B cell (primary cell): ENCODE measurements at regions not wholly inside any gene's neighbourhood (a gene's known extent, or its start where the extent isn't known, plus 50 kb on each side); places are given as distances from the start of the nearest gene placed in this dataset.

Experiments used
- ATAC-seq: fragments of 200-7000 bp; cut with Tn5 transposase; one replicate; pipeline ENCODE4 v1.10.0; 2021; ENCODE audit warnings: low read depth, mild to moderate bottlenecking, moderate number of reproducible peaks, moderate library complexity
- CTCF ChIA-PET: fragments of 350-600 bp; sonication (Branson Sonifier 250); formaldehyde crosslinking; loops from one replicate; lab custom pipeline; 2021; ENCODE audit warnings: antibody characterized with exemption, inconsistent platforms; lab: Charles Lee
- POLR2A ChIA-PET: fragments of 350-600 bp; sonication (Branson Sonifier 250); formaldehyde crosslinking; loops from one replicate; lab custom pipeline; 2021; ENCODE audit warnings: antibody characterized with exemption; lab: Charles Lee
- DNase-seq: peaks from one replicate; pipeline ENCODE4 v3.0.0; 2013
- H2AFZ ChIP-seq: 2 replicates; pipeline ENCODE4 v1.6.1; 2012; ENCODE audit warnings: mild to moderate bottlenecking, low read depth, low read length; ENCODE audit not compliant: insufficient read depth, poor library complexity, severe bottlenecking
- H3K27ac ChIP-seq, 2 donors: 1 replicate in 1 of 2; 2 replicates in 1 of 2; pipeline ENCODE4 v1.5.1; 2012 to 2013; ENCODE audit warnings: low read length in 2 of 2, mild to moderate bottlenecking in 2 of 2, moderate library complexity in 1 of 2
- H3K27me3 ChIP-seq, 4 experiments: fragments of 200-600 bp in 1 of 4; sonication (generic) in 1 of 4; replicated peaks in 1 of 4; 1 replicate in 2 of 4; 2 replicates in 2 of 4; pipeline versions ENCODE4 v1.6.1 to v1.7.0; 2013 to 2016; ENCODE audit warnings: low read length in 3 of 4, mild to moderate bottlenecking in 2 of 4, mixed read lengths in 1 of 4, moderate library complexity in 1 of 4; ENCODE audit not compliant: insufficient read depth in 4 of 4, control insufficient read depth in 3 of 4; ENCODE audit errors: control extremely low read depth in 1 of 4
- H3K36me3 ChIP-seq, 2 experiments: replicated peaks in 1 of 2; 1 replicate in 1 of 2; 2 replicates in 1 of 2; pipeline versions ENCODE4 v1.6.1 to v1.7.1; 2013; ENCODE audit warnings: low read length in 1 of 2; ENCODE audit not compliant: insufficient read depth in 2 of 2, control insufficient read depth in 1 of 2; ENCODE audit errors: control extremely low read depth in 1 of 2, extremely low read depth in 1 of 2
- H3K4me1 ChIP-seq, 2 donors: fragments of 200-600 bp in 1 of 2; sonication (generic) in 1 of 2; 1 replicate in 1 of 2; 2 replicates in 1 of 2; pipeline versions ENCODE4 v1.5.1 to v1.6.1; 2013 to 2017; ENCODE audit warnings: low read length in 2 of 2; ENCODE audit not compliant: control insufficient read depth in 2 of 2, insufficient read depth in 2 of 2
- H3K4me2 ChIP-seq: replicated peaks from 2 replicates; pipeline ENCODE3; 2012; ENCODE audit warnings: mild to moderate bottlenecking, low read depth, low read length; ENCODE audit not compliant: poor library complexity, severe bottlenecking
- H3K4me3 ChIP-seq, 5 experiments: fragments of 200-600 bp in 1 of 5; sonication (generic) in 1 of 5; 1 replicate in 3 of 5; 2 replicates in 2 of 5; pipeline versions ENCODE4 v1.5.1 to v1.7.0; 2011 to 2016; ENCODE audit warnings: low read length in 4 of 5, mild to moderate bottlenecking in 4 of 5, low read depth in 2 of 5, control low read depth in 1 of 5, moderate library complexity in 1 of 5; ENCODE audit not compliant: insufficient read depth in 1 of 5; ENCODE audit errors: control extremely low read depth in 1 of 5, extremely low read depth in 1 of 5
- H3K79me2 ChIP-seq: fragments of 200-600 bp; sonication (generic); one replicate; pipeline ENCODE4 v1.6.0; 2016; ENCODE audit warnings: low read length; ENCODE audit not compliant: control insufficient read depth, insufficient read depth
- H3K9ac ChIP-seq: fragments of 200-600 bp; sonication (generic); 2 replicates; pipeline ENCODE4 v1.6.1; 2017; ENCODE audit warnings: mild to moderate bottlenecking, low read length, moderate library complexity
- H3K9me3 ChIP-seq, 3 donors: one replicate each; pipeline versions ENCODE4 v1.6.1 to v1.7.1; 2013; ENCODE audit warnings: low read length in 2 of 3; ENCODE audit not compliant: control insufficient read depth in 2 of 3, insufficient read depth in 1 of 3; ENCODE audit errors: control extremely low read depth in 1 of 3
- H4K20me1 ChIP-seq: 2 replicates; pipeline ENCODE4 v1.6.0; 2012; ENCODE audit warnings: mild to moderate bottlenecking, low read length; ENCODE audit not compliant: insufficient read depth, control insufficient read depth, poor library complexity, severe bottlenecking
- H3K27ac Mint-ChIP-seq: one replicate; pipeline ENCODE4 v1.8.0; 2021; ENCODE audit warnings: mixed read lengths
- H3K27me3 Mint-ChIP-seq: one replicate; pipeline ENCODE4 v1.8.0; 2021; ENCODE audit warnings: mixed read lengths
- H3K4me1 Mint-ChIP-seq: one replicate; pipeline ENCODE4 v1.8.0; 2021; ENCODE audit warnings: mixed read lengths
- H3K4me3 Mint-ChIP-seq: one replicate; pipeline ENCODE4 v1.8.0; 2021; ENCODE audit warnings: mixed read lengths
- H3K9me3 Mint-ChIP-seq: one replicate; pipeline ENCODE4 v1.8.0; 2022; ENCODE audit warnings: mixed read lengths; ENCODE audit not compliant: insufficient read depth
- EZH2 ChIP-seq: IDR thresholded peaks from 2 replicates; pipeline ENCODE4 v1.6.1; 2012; ENCODE audit warnings: borderline replicate concordance, low read depth, mild to moderate bottlenecking, moderate library complexity, low read length; ENCODE audit not compliant: insufficient read depth, poor library complexity, severe bottlenecking
- WGBS: methylation state at CpG from one replicate; pipeline ENCODE4 v1.1.5; 2013; ENCODE audit warnings: missing lambda C conversion rate; ENCODE audit not compliant: insufficient coverage; 5-methylcytosine and 5-hydroxymethylcytosine counted together
- intact Hi-C: fragments of 100-400 bp; cut with micrococcal nuclease; formaldehyde crosslinking; loops from one replicate; pipeline ENCODE4 v1.10.0; 2022
- TF ChIP-seq, protein P1 (sequence below): fragments of 200-600 bp; IDR thresholded peaks from one replicate; pipeline ENCODE4 v1.8.0; 2022; ENCODE audit warnings: antibody characterized with exemption, mild to moderate bottlenecking

DNA sequence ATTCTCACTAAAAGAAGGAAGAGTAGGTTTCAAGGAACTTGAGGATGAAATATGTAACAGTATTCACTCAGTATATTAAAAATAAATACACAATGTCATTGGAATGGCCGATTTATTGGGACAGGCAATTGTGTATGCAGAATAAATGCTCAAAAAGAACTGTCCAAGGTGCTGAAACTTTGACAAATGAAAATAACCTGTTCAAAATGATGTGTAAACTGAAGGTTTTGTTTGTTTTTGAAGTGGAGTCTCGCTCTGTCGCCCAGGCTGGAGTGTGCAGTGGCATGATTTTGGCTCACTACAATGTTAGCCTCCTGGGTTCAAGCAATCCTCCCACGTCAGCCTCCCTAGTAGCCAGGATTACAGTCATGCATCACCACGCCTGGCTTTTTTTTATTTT is 318.7 kb upstream of the RBFOX1 start:
- Histone ChIP-seq H3K9me3 (peaks cover 0 to 3% (median 0%) of the 10 kb centered on the region in 3 donors), H3K9ac (no peak overlapping the region), H3K4me3 (no peak overlapping the region), H3K27ac (no peak overlapping the region), H2AFZ (no peak overlapping the region), H3K4me2 (no peak overlapping the region), H4K20me1 (no peaks in the 10 kb centered on the region), H3K36me3 (no peaks in the 10 kb centered on the region), H3K27me3 (no peaks in the 10 kb centered on the region), H3K4me1 (no peaks in the 10 kb centered on the region), H3K79me2 (no peaks in the 10 kb centered on the region)
- H3K4me3 Mint-ChIP-seq = no peak overlapping the region
- ChIA-PET POLR2A (no interaction called here), CTCF (no interaction called here)
- no peak overlapping the region for H3K27ac Mint-ChIP-seq
- H3K27me3 Mint-ChIP-seq = no peaks in the 10 kb centered on the region
- TF ChIP-seq, protein P1, sequence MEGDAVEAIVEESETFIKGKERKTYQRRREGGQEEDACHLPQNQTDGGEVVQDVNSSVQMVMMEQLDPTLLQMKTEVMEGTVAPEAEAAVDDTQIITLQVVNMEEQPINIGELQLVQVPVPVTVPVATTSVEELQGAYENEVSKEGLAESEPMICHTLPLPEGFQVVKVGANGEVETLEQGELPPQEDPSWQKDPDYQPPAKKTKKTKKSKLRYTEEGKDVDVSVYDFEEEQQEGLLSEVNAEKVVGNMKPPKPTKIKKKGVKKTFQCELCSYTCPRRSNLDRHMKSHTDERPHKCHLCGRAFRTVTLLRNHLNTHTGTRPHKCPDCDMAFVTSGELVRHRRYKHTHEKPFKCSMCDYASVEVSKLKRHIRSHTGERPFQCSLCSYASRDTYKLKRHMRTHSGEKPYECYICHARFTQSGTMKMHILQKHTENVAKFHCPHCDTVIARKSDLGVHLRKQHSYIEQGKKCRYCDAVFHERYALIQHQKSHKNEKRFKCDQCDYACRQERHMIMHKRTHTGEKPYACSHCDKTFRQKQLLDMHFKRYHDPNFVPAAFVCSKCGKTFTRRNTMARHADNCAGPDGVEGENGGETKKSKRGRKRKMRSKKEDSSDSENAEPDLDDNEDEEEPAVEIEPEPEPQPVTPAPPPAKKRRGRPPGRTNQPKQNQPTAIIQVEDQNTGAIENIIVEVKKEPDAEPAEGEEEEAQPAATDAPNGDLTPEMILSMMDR = no peak
- TF ChIP-seq EZH2 = no peak
- intact Hi-C loops = no loop called here
- no peaks in the 10 kb centered on the region for H3K4me1 Mint-ChIP-seq
- DNase-seq (no peak), ATAC-seq (no peak)
- peaks cover 12% of the 10 kb centered on the region for H3K9me3 Mint-ChIP-seq
- whole genome bisulfite sequencing = 60% methylated on average over 1 of the region's 5 CpGs

DNA sequence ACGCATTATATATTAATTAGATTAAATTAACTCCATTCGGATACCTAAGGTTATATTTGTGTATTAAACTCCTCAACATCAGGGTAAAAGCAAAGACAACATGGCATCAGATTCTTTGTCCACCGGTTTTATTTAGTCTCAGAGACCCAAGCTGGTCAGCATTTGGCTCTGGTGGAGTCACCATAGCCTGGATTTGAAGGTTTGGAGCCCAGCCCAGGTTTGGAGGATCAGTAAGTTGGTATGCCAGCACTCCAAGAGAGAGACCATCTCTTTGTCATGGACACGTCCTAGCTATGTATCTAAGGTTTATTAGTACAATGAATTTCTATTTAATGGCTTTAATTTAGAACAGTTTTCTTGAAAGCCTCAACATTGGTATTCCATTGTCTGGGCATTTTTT is 328.4 kb upstream of the RBFOX1 start:
- intact Hi-C loops = no loop called here
- TF ChIP-seq, protein P1 = no peak
- no peak for TF ChIP-seq EZH2
- POLR2A ChIA-PET = no interaction called here

More for the DNA sequence above, 328.4 kb upstream of the RBFOX1 start:
- 100% methylated on average over 1 of the region's 4 CpGs for WGBS
- ATAC-seq (no peak), DNase-seq (no peak)
- H3K4me2 ChIP-seq = no peak overlapping the region
- no peak overlapping the region for H3K9ac ChIP-seq
- H3K79me2 ChIP-seq = no peaks in the 10 kb centered on the region
- CTCF ChIA-PET = no interaction called here
- no peaks in the 10 kb centered on the region for H3K27me3 ChIP-seq
- no peak overlapping the region for H3K27ac ChIP-seq
- H3K36me3 ChIP-seq = no peaks in the 10 kb centered on the region
- no peak overlapping the region for H3K4me3 ChIP-seq
- H3K4me1 Mint-ChIP-seq = no peaks in the 10 kb centered on the region
- no peak overlapping the region for H3K4me3 Mint-ChIP-seq
- H3K4me1 ChIP-seq = no peaks in the 10 kb centered on the region
- no peak overlapping the region for H2AFZ ChIP-seq
- H3K9me3 ChIP-seq = peaks cover 0 to 6% (median 3%) of the 10 kb centered on the region in 3 donors
- H4K20me1 ChIP-seq = no peaks in the 10 kb centered on the region
- no peak overlapping the region for H3K27ac Mint-ChIP-seq
- H3K27me3 Mint-ChIP-seq = no peaks in the 10 kb centered on the region
- peaks cover 4% of the 10 kb centered on the region for H3K9me3 Mint-ChIP-seq
